Hematopoietic multipotent progenitor cell treated with erythropoietin and hydrocortisone succinate and interleukin-3 and kit ligand, for 8 days (in vitro differentiated cells): ENCODE measurements at regions not wholly inside any gene's neighbourhood (a gene's known extent, or its start where the extent isn't known, plus 50 kb on each side); places are given as distances from the start of the nearest gene placed in this dataset.

Source experiments
- DNase-seq: peaks from one replicate; pipeline ENCODE4 v3.0.0-alpha.2; 2015

DNA sequence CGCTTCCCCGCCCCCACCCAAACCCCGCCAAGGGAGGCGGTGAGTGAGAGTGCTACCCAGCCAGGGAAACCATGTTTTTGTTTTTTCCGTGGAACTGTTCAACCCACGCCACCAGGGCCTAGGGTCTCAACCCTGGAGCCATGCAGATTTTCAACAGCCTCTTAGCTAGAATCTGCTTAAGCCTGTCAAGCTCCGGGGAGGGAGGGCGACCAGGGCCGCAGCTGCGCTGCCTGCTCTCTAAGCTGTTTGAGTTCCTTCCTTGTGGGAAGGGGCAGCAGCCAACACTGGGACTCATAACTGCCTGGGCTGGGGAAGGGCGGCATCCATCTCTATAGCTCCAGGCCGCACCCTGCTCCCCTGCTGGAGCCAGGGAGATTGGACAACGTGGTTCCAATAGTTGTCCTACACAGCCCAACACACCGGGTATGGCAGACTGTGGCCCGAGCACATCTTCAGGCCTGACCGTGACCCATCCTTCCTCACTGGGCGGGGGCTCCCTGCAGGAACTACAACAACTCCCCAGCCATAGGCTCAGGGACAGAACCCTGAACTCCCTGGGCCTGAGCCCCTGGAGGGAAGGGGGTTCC lies 1065.7 kb upstream of the MANEA start:
- no peak for DNase-seq

DNA sequence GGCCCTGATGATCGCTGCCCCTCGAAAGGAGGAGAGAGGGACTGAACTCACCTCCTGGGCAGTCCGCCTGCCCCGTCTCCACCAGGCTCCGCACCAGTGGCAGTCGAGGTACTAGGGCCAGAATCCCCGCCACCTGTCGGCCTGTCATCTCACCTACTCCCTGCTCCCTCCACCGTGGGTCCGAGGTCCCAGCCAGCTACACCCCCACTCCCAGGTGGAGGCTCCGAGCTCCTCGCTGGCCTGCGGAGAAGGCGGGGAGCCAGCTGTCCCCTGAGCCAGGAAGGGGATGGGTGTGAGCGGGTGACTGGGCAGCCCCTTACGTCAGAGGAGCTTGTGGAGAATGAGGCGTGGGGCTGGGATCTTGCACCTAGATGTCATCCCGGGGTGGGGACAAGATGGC lies 1066.5 kb upstream of the MANEA start:
- no peak for DNase-seq

GRCh38 chr6:94501516-94501915 lies 1075.8 kb upstream of the MANEA start:
- no peak for DNase-seq

DNA sequence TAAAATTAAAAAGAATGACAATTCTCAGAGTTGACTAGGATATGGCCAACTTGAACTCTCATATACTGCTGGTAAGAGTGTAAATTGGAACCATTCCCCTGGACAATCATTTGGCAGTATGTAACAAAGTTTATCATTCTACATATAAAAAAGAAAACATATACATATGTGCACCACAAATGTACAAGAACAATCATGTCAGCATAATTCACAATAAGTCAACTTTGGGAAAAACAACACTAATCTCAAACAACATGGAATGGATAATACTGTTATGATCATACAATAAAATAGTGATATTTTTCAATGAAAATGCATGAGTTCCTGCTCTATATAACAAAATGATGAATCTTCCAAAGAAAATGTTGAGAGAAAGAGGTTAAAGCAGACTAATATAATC lies 1078.7 kb upstream of the EPHA7 start:
- DNase-seq, result no peak

GRCh38 chr6:94494500-94494899 lies 1075.1 kb upstream of the EPHA7 start:
- no peak for DNase-seq

DNA sequence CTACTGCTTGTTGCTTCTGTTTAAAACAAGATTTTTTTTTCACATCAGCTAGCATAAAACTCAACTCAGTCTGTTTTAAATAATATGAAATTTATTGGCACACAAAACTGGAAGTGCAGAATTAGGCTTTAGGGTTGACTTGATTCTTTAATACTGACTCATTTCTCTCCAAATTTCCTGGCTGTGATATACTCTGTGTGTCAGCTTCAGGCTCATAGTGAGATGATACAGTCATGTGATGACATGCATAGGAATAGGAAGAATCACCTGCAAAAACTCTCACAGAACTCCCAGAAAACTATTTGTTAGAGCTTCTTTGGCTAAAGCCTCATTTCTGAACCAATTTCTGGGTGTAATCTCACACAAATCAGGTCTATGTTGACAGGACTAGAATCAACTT lies 1068.0 kb upstream of the EPHA7 start:
- DNase-seq, result no peak

DNA sequence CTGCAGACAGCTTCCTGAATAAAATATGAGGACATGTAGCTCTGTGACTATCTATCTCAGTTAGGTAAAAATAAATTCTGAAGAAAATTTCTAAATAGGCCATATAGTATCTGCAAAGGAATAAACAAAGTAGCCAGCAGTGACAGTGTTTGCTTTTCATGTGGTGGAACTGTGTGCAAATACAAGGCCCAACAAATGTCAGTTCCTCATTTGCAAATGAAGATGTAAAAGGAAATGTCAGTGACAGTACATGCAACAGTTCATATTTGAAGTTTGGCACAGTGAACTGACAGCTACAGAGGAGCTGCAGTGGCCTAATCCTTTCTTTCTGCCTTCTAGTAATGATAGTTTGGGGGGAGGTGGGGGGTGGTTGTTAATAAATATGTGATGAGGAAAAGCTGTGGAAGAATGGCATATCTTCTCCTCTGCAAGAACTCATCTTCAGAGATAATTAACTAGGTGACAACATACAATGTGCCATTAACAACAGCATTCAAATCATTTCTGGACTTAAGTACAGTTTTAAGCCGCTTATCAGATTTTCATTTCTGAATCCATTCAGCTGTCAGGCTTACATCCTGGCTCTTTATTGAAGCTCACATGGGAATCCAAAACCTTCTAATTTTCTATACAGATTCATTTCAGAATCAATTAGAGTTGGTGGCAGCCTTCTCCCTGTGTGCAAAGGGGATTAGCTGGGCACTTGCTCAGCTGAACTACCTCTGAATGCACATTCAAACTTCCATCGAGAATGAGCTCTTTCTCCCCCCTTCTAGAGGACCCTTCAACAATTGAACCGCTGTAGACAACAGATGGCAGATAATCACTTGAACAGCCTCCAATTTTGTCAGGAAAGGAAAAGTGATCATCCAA lies 1059.0 kb upstream of the EPHA7 start:
- no peak for DNase-seq

GRCh38 chr6:94468830-94469229 lies 1049.5 kb upstream of the EPHA7 start:
- no peak for DNase-seq

DNA sequence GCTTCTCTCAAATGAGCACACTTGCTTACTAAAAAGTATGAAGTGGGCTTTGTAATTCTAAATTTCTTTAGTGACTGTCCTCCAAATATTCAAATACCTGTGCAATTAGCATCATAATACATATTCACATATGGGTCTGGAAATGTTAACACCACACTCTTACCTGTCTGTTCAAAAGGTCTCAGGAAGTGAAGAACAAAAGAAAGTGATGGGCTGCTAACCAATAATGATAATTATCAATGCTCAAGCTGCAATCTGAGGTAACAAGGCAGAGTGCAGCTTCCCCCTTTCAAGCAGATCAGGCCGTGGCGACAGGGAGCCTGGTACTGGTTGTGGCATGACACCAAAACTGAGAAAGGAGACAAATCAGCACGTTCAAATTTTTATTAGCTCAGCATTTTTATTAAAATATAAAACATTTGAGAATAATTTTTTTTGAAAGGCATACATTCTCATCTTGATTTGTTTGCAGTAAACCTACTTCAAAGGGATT lies 1044.7 kb upstream of the EPHA7 start:
- no peak for DNase-seq

- no peak for DNase-seq
These were observed 1043.9 kb upstream of the EPHA7 start for GRCh38 chr6:94463306-94463705.

DNA sequence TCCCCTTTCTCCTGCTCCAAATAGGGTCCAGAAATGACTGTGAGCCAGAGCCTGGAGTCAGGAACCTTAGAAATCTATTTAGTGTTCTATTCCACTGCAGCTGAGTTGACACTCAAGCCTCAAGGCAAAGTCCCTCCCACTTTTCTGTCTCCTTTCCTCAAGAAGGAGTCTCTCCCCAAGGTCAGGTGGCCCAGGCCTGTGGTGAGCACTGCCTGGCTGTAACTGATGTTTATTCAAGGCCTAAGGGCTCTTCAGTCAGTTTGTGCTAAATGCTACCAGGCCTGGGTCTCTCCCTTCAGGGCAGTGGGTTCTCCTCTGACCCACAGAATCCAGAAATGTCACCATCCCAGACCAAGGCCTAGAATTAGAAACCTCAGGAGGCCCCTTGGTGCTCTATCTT lies 1042.9 kb upstream of the EPHA7 start:
- DNase-seq, result no peak

DNA sequence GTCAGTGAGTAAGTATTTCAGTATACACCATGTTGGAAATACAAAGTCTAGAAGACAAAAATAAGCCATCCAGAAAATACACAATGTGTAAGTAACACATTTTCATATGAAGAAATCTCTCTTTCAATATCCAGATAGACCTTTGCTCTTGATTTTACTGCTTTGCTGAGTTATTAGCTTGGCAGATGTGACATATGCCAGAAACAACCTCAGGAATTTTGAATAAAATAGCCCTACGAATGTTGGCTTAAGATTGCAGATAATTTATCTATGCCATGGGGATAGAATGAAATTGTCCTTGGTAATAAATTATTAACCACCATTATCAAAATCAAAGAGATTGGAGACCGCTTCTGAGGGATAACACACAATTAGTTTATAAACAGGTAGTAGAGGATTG lies 1036.9 kb upstream of the EPHA7 start:
- no peak for DNase-seq

DNA sequence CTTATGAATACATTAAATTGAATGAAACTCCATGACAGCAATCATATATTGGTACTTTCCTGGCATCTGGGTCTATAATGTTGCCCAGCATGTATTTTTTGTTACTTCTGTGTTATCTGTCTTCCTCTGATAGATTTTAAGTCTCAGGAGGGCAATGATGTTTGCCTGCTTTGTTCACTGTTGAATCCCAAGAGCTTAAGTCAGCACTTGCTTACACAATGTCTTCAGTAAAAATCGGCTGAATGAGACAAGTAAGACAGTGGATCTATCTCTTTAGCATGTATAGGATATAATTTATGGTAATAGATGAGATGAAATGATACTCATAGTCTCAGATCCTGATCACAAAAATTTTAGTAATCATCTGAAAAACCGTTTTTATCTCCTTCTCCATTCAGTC lies 1034.9 kb upstream of the EPHA7 start:
- no peak for DNase-seq

DNA sequence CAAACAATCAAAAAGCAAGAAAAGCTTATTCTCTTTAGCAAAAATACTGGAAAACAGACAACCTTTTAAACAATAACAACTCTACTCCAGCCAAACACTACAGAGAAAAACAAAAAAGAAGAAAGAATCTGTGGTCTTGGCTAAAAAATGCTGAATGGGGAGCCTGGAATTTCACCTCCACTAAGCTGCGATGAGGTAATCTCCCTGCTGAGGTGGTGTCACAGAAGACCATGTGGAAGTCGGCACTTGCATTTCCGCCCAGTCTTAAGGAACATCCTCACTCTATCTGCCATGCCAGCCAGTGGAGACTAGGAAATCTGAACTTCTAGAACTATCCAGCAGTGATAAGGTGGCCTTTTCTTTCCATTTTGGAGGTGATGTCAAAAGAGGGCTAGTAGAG lies 1026.8 kb upstream of the EPHA7 start:
- DNase-seq, result no peak

GRCh38 chr6:94443701-94444100 lies 1024.3 kb upstream of the EPHA7 start:
- no peak for DNase-seq

DNA sequence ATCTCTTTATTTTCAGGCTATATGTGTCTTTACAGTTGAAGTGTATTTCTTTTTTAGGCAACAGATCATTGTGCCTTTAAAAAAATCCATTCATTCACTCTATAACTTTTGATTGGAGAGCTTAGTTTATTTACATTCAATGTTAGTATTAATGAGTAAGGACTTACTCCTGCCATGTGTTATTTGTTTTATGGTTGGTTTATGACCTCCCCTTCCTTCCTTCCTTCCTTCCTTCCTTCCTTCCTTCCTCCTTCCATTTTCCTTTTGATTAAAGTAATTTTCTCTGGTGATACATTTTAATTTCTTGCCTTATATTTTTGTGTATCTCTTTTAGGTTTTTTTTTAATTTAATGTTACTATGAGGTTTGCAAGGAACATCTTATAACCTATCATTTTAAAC lies 1005.3 kb upstream of the EPHA7 start:
- DNase-seq, result no peak

DNA sequence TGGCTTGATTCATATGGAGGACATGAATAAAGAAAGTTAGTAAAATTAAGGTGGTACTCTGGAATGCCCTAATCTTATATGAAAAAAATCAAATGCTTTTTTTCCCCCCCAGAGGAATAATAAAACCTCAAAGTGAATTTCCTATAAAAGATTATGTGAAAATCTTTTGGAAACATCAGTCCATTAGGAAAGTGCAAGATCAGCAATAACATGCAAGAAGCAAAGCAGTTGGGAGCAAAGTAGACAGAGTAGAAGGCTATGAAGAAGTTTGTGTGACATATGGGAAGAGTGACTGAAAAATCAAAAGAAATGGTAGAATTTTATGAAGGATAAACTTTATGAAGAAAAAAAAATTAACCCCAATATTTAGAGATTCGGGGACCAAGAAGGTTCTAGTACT lies 998.0 kb upstream of the EPHA7 start:
- DNase-seq, result no peak

DNA sequence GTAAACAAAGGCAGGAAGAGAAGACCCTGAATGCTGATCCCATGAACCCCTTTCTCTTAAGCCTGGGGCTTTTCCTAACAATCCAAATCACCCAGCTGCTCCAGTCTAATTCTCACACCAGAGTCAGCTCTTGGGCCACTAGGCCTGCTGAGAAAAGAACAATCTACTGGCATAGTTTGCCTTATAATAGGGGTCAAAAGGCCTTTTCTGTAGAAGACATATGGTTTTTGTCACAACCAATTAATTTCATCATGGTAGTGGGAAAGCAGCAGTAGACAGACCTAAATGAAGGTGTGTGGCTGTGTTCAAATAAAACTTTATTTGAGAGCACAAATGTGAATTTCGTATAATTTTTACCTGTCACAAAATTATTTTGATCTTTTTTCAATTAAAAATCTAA lies 994.7 kb upstream of the EPHA7 start:
- no peak for DNase-seq

- DNase-seq, result no peak
These were observed 982.0 kb upstream of the EPHA7 start for GRCh38 chr6:94401311-94401710.

DNA sequence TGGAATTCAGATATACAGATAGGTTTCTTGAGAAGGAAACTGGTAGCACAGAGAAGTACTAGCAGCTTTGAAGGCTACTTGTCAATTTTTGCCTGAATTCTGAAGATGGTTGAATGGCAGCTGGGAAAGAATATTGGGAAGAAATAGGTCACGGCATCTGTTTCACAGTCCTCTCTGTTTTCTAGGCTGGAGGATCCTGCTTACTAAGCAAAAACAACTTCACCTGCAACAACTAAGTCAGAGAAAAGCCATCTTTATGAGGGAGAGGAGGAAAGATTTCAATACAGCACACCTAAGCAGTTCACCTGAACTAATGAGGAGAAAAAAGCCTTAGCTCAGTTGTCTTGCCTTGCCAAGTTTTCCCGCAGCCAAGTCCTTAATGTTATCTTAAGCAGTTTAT lies 975.5 kb upstream of the EPHA7 start:
- DNase-seq, result no peak

GRCh38 chr6:94389218-94389617 lies 969.9 kb upstream of the EPHA7 start:
- DNase-seq, result no peak

DNA sequence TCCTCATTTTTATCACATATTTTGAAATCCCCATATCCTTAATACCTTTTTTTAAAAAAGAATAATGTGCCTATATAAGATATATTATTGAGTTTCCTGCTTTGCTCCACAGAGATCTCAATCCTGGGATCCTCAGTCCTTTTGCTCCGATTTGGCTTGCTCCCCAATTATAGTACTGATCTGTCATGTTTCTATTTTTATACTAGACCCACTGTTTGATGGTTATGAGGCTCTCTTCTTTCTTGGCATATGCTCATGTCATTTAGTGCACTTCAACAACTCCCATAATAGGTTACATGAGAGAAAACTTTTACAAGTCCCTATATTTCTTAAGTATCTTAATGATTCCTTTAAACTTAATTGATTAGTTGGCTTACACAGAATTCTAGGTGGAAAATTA lies 958.5 kb upstream of the EPHA7 start:
- no peak for DNase-seq

DNA sequence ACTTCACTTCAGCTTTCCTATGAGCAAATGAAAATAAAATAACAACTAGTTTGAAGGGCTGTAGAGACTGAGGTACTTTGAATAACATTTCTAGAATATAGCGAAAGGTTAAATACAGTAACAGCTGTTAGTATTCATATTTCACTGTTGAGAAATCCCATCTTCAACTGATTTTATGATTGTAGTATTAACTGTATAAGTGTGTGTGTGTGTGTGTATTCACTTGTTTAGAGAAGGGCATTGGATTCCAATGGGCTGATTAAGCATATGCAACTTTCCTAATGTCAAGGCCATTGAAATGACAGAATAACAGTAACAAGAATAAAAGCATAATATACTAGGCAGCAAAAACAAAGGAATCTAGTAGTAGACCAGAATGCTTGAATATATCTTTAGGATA lies 957.5 kb upstream of the EPHA7 start:
- no peak for DNase-seq

- DNase-seq, result no peak
These were observed 952.9 kb upstream of the EPHA7 start for GRCh38 chr6:94372229-94372628.

- DNase-seq, result no peak
These were observed 948.0 kb upstream of the EPHA7 start for GRCh38 chr6:94367316-94367715.
